K562 (cell line): ENCODE measurements at regions not wholly inside any gene's neighbourhood (a gene's known extent, or its start where the extent isn't known, plus 50 kb on each side); places are given as distances from the start of the nearest gene placed in this dataset.

Source experiments
- ATAC-seq: fragments of 200-7000 bp; cut with Tn5 transposase; 3 replicates; pipeline ENCODE4 v1.9.1; 2020; ENCODE audit warnings: moderate library complexity
- BruUV-seq: library from RNA; stranded (reverse); fragments of 400-500 nt; replicated peaks from 2 replicates; lab custom pipeline; 2021; lab: Mats Ljungman, UMichigan
- CTCF ChIA-PET: fragments of 300-600 bp; formaldehyde crosslinking; extraction: SDS; loops from one replicate; lab custom pipeline; 2021; ENCODE audit warnings: low intra/inter-chr PET ratio; lab: Yijun Ruan, JAX
- POLR2A ChIA-PET: fragments of 300-600, 350-650 bp; sonication (Branson Sonifier 250); formaldehyde crosslinking; extraction: SDS; loops from one replicate; lab custom pipeline; 2021; ENCODE audit warnings: antibody characterized with exemption, inconsistent platforms; lab: Yijun Ruan, JAX
- DNase-seq, 4 experiments: peaks; one replicate each; pipeline versions ENCODE4 v3.0.0 to v3.0.0-alpha.2; 2011 to 2018; ENCODE audit warnings: low spot score in 3 of 4, mixed read lengths in 3 of 4; ENCODE audit errors: extremely low read depth in 1 of 4
- FAIRE-seq: peaks from 2 replicates; lab custom pipeline; 2011; peaks lifted over from hg19 to GRCh38; lab: Jason Lieb, UNC
- H2AFZ ChIP-seq: 2 replicates; pipeline ENCODE4 v1.6.0; 2011; ENCODE audit warnings: low read depth, low read length, control low read depth, inconsistent platforms
- H3K27ac ChIP-seq: fragments of 200-600 bp; 3 replicates; pipeline ENCODE4 v1.8.0; 2011; ENCODE audit warnings: low read depth, mild to moderate bottlenecking, control low read depth, inconsistent platforms, low read length, moderate library complexity, mixed read lengths; ENCODE audit errors: extremely low read depth
- H3K27me3 ChIP-seq, 2 experiments: fragments of 300-600 bp in 1 of 2; 2 replicates in 1 of 2; 3 replicates in 1 of 2; pipeline versions ENCODE4 v1.6.0 to v1.8.0; 2011; ENCODE audit warnings: inconsistent platforms in 2 of 2, low read length in 2 of 2, mild to moderate bottlenecking in 1 of 2, mixed read lengths in 1 of 2, moderate library complexity in 1 of 2; ENCODE audit not compliant: control insufficient read depth in 2 of 2, insufficient read depth in 2 of 2
- H3K36me3 ChIP-seq: fragments of 300-600 bp; 3 replicates; pipeline ENCODE4 v1.8.0; 2011; ENCODE audit warnings: mild to moderate bottlenecking, low read length, inconsistent platforms; ENCODE audit not compliant: control insufficient read depth, insufficient read depth
- H3K4me1 ChIP-seq, 2 experiments: fragments of 200-600 bp in 1 of 2; replicated peaks in 1 of 2; 2 replicates in 1 of 2; 3 replicates in 1 of 2; pipeline versions ENCODE4 v1.5.1 to v1.8.0; 2011; ENCODE audit warnings: inconsistent platforms in 2 of 2, low read length in 2 of 2, mild to moderate bottlenecking in 1 of 2, mixed read lengths in 1 of 2, moderate library complexity in 1 of 2; ENCODE audit not compliant: control insufficient read depth in 2 of 2, insufficient read depth in 2 of 2
- H3K4me2 ChIP-seq: 2 replicates; pipeline ENCODE4 v1.6.1; 2011; ENCODE audit warnings: low read length, control low read depth, inconsistent platforms, mixed read lengths; ENCODE audit not compliant: insufficient read depth
- H3K4me3 ChIP-seq: fragments of 200-600 bp; sonication (generic), shearing (Covaris generic); 2 replicates; pipeline ENCODE4 v1.5.1; 2016; ENCODE audit warnings: control low read depth, inconsistent platforms
- H3K79me2 ChIP-seq: fragments of 200-600 bp; 3 replicates; pipeline ENCODE4 v1.8.0; 2011; ENCODE audit warnings: low read length, inconsistent platforms; ENCODE audit not compliant: control insufficient read depth, insufficient read depth
- H3K9ac ChIP-seq, 2 experiments: 2 replicates each; pipeline versions ENCODE4 v1.6.0 to v1.6.1; 2011; ENCODE audit warnings: low read depth in 2 of 2, low read length in 2 of 2, control low read depth in 1 of 2, inconsistent platforms in 1 of 2, mild to moderate bottlenecking in 1 of 2, mixed read lengths in 1 of 2; ENCODE audit not compliant: insufficient read depth in 1 of 2
- H3K9me1 ChIP-seq: one replicate; pipeline ENCODE4 v1.6.0; 2011; ENCODE audit warnings: inconsistent platforms, mild to moderate bottlenecking, low read length, moderate library complexity; ENCODE audit not compliant: control insufficient read depth, insufficient read depth
- H3K9me3 ChIP-seq: replicated peaks from 2 replicates; pipeline ENCODE4 v1.5.1; 2011; ENCODE audit warnings: low read depth, low read length, inconsistent platforms; ENCODE audit not compliant: control insufficient read depth, insufficient read depth
- H4K20me1 ChIP-seq: replicated peaks from 2 replicates; pipeline ENCODE4 v1.6.1; 2011; ENCODE audit warnings: low read length, inconsistent platforms, mixed read lengths; ENCODE audit not compliant: control insufficient read depth, insufficient read depth
- CCNT2 ChIP-seq: IDR thresholded peaks from 2 replicates; pipeline ENCODE4 v1.6.1; 2011; ENCODE audit warnings: borderline replicate concordance, low read depth, mild to moderate bottlenecking, moderate library complexity, mixed read lengths, low read length; ENCODE audit not compliant: insufficient read length; ENCODE audit errors: extremely low read depth
- CXXC5 ChIP-seq: fragments of 250-450 bp; sonication (Bioruptor Pico); IDR thresholded peaks from 2 replicates; pipeline ENCODE4 v1.8.0; 2022; ENCODE audit warnings: inconsistent platforms, mild to moderate bottlenecking, moderate library complexity
- E4F1 ChIP-seq: fragments of 250-450 bp; sonication (Bioruptor Pico); IDR thresholded peaks from 2 replicates; pipeline ENCODE4 v1.5.0; 2021; ENCODE audit warnings: mild to moderate bottlenecking, borderline replicate concordance
- KHSRP ChIP-seq: fragments of 450-650 bp; IDR thresholded peaks from 2 replicates; pipeline ENCODE4 v1.6.1; 2017
- MAFG ChIP-seq: fragments of 450-650 bp; conservative IDR thresholded peaks from 2 replicates; pipeline ENCODE4 v1.6.1; 2016; ENCODE audit warnings: missing genetic modification characterization, missing compliant biosample characterization
- MAZ ChIP-seq, 2 experiments: fragments of 450-650 bp in 1 of 2; sonication (generic) in 1 of 2; formaldehyde crosslinking; IDR thresholded peaks in 1 of 2; conservative IDR thresholded peaks in 1 of 2; 2 replicates each; pipeline versions ENCODE4 v1.4.0 to v1.5.0; 2020; ENCODE audit warnings: mild to moderate bottlenecking in 1 of 2, missing genetic modification reagents in 1 of 2
- NBN ChIP-seq: fragments of 450-650 bp; IDR thresholded peaks from 2 replicates; pipeline ENCODE4 v1.6.1; 2016; ENCODE audit warnings: low read depth, mild to moderate bottlenecking
- PPARD ChIP-seq: fragments of 250-450 bp; sonication (Bioruptor Pico); IDR thresholded peaks from 2 replicates; pipeline ENCODE4 v1.8.0; 2022; ENCODE audit warnings: inconsistent platforms, mild to moderate bottlenecking, moderate library complexity
- SRSF3 ChIP-seq: fragments of 200-400 bp; formaldehyde crosslinking; IDR thresholded peaks from 2 replicates; pipeline ENCODE4 v1.6.1; 2016; ENCODE audit warnings: mild to moderate bottlenecking, low read length, moderate library complexity; ENCODE audit not compliant: insufficient read depth
- TAF15 ChIP-seq: fragments of 200-400 bp; formaldehyde crosslinking; IDR thresholded peaks from 2 replicates; pipeline ENCODE4 v1.6.1; 2017; ENCODE audit warnings: mild to moderate bottlenecking, low read depth, low read length, moderate library complexity
- TCF3 ChIP-seq: sonication (generic); formaldehyde crosslinking; IDR thresholded peaks from 2 replicates; pipeline ENCODE4 v1.4.0; 2020; ENCODE audit warnings: mild to moderate bottlenecking, missing genetic modification reagents
- U2AF2 ChIP-seq: fragments of 200-400 bp; formaldehyde crosslinking; optimal IDR thresholded peaks from 2 replicates; pipeline ENCODE3; 2017; ENCODE audit warnings: low read depth, mild to moderate bottlenecking, low read length
- YY1 ChIP-seq, 3 experiments: IDR thresholded peaks; 2 replicates each; pipeline ENCODE4 v1.6.1; 2011; ENCODE audit warnings: low read length in 2 of 3, mild to moderate bottlenecking in 2 of 3, moderate library complexity in 2 of 3, borderline replicate concordance in 1 of 3, control low read depth in 1 of 3, low read depth in 1 of 3; ENCODE audit not compliant: insufficient read depth in 3 of 3, insufficient replicate concordance in 2 of 3, control insufficient read depth in 1 of 3, insufficient read length in 1 of 3; ENCODE audit errors: extremely low read depth in 1 of 3
- ZBTB49 ChIP-seq: sonication (generic); formaldehyde crosslinking; IDR thresholded peaks from 2 replicates; pipeline ENCODE4 v1.8.0; 2022; ENCODE audit warnings: missing genetic modification reagents, mild to moderate bottlenecking, borderline replicate concordance
- ZFPM2 ChIP-seq: fragments of 250-450 bp; sonication (Bioruptor Pico); IDR thresholded peaks from 2 replicates; pipeline ENCODE4 v1.5.1; 2022; ENCODE audit warnings: mild to moderate bottlenecking
- ZNF764 ChIP-seq: fragments of 250-450 bp; sonication (Bioruptor Pico); IDR thresholded peaks from 2 replicates; pipeline ENCODE4 v1.4.0; 2020; ENCODE audit warnings: low read depth, mild to moderate bottlenecking, moderate library complexity
- WGBS: fragments of 100-300 bp; shearing (Covaris generic); methylation state at CpG from one replicate; pipeline ENCODE4 v1.1.6; 2016; ENCODE audit warnings: low coverage, mixed read lengths; ENCODE audit not compliant: insufficient coverage; ENCODE audit errors: missing lambda C conversion rate; 5-methylcytosine and 5-hydroxymethylcytosine counted together
- in situ Hi-C: fragments of 300-500 bp; cut with MboI; formaldehyde crosslinking; loops from 4 replicates; pipeline ENCODE4 v1.15.0; 2018; ENCODE audit warnings: inconsistent platforms, mixed read lengths
- intact Hi-C: fragments of 100-400 bp; cut with micrococcal nuclease; formaldehyde crosslinking; loops from 2 replicates; pipeline ENCODE4 v1.14.2; 2022

DNA sequence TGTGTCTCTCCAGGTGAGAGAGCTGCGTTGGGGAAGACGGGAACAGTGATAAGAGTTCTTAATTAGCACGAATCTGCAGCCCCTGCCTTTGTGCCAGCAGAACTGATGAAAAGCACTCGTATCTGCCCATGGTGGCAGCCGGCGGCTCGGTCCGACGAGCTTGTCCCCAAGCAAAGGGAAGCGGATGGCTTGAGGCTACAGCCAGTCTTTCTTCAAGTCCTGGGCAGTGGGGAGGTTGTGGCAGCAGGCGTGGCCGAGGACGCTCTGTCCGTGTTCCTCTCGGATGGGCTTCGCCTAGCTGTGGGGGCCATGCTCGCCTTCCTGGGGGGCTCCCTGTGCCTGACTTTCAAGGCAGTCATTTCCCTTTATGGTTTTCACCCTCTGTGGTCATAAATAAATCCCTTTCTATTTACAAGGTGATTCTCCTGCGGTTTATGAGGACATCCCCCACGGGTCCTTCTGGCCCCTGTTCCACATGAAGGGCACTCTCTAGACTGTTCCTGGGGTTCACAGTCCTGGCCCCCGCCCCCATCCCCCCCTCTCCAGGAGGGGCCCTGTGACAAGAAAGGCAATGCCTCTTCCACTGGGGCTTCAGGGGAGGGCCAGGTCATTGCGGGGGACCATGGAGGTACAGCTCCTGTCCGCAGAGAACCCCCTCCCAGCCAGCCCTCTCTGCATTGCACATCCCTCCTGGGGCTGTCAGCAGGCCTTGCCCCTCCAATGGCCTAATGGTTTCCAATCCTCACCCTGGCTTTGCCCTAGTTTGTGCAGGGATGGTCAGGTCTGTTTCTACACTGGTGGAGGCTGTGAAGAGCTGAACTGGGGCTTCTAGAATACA, 1212.3 kb downstream of the BRD1 start:
- BruUV-seq, result no TSS peak
- WGBS, result 1% methylated on average over 14 of the region's 22 CpGs
- in situ Hi-C loops (no loop called here), intact Hi-C loops (no loop called here)
- Histone ChIP-seq H3K27ac (no peak overlapping the region), H2AFZ (no peak overlapping the region), H3K4me3 (no peak overlapping the region), H3K9ac (no peak overlapping the region), H3K27me3 (peaks cover 0 to 8% of the 10 kb centered on the region in 2 experiments; a peak in 1 of 5 replicates), H4K20me1 (no peaks in the 10 kb centered on the region; the same call in 1 of the 2 replicates), H3K4me2 (no peak overlapping the region), H3K9me3 (no peaks in the 10 kb centered on the region), H3K36me3 (no peaks in the 10 kb centered on the region), H3K4me1 (no peaks in the 10 kb centered on the region), H3K9me1 (no peaks in the 10 kb centered on the region), H3K79me2 (no peaks in the 10 kb centered on the region)
- no peak for FAIRE-seq
- ChIA-PET POLR2A (no interaction called here), CTCF (no interaction called here)
- DNase-seq, result no peak
- no peak for ATAC-seq
- TF ChIP-seq ZFPM2, result no peak
- no peak for TF ChIP-seq MAFG (tag)
- no peak for TF ChIP-seq ZNF764 (CRISPR knock-in tag)
- TF ChIP-seq U2AF2, result no peak
- no peak for TF ChIP-seq CCNT2
- no peak for TF ChIP-seq SRSF3
- no peak for TF ChIP-seq PPARD (CRISPR knock-in tag)
- TF ChIP-seq MAZ (CRISPR knock-in tag; conservative IDR thresholded peaks at IDR 0.05 in 1 of 2, IDR thresholded peaks at IDR 0.05 in 1 of 2), result no peak
- TF ChIP-seq TCF3 (CRISPR knock-in tag), result no peak
- no peak for TF ChIP-seq E4F1 (CRISPR knock-in tag)
- TF ChIP-seq TAF15, result no peak
- no peak for TF ChIP-seq CXXC5 (CRISPR knock-in tag)
- no peak for TF ChIP-seq KHSRP
- no peak for TF ChIP-seq YY1 (IDR thresholded peaks at IDR 0.05; ENCODE audit: borderline replicate concordance in 1 of 3, control insufficient read depth in 1 of 3, extremely low read depth in 1 of 3, insufficient read depth in 3 of 3, insufficient read length in 1 of 3, insufficient replicate concordance in 2 of 3, low read depth in 1 of 3, low read length in 2 of 3)
- TF ChIP-seq NBN, result no peak
- TF ChIP-seq ZBTB49 (CRISPR knock-in tag), result no peak
